Endothelial cell of umbilical vein (primary cell): ENCODE measurements at regions not wholly inside any gene's neighbourhood (a gene's known extent, or its start where the extent isn't known, plus 50 kb on each side); places are given as distances from the start of the nearest gene placed in this dataset.

Source experiments
- BruUV-seq: library from RNA; stranded (reverse); fragments of 400-500 nt; replicated peaks from 2 replicates; lab custom pipeline; 2021; lab: Mats Ljungman, UMichigan
- CTCF ChIA-PET: fragments of 300-600, 350-600 bp; sonication (Branson Sonifier 250); formaldehyde crosslinking; loops from one replicate; lab custom pipeline; 2021; ENCODE audit warnings: antibody characterized with exemption, inconsistent platforms; lab: Charles Lee
- POLR2A ChIA-PET: fragments of 300-600, 350-600 bp; sonication (Branson Sonifier 250); formaldehyde crosslinking; loops from one replicate; lab custom pipeline; 2021; ENCODE audit warnings: antibody characterized with exemption, inconsistent platforms; lab: Charles Lee
- DNase-seq: peaks from one replicate; pipeline ENCODE4 v3.0.0-alpha.2; 2011; ENCODE audit warnings: low read depth, low spot score
- FAIRE-seq: peaks from 2 replicates; lab custom pipeline; 2011; peaks lifted over from hg19 to GRCh38; lab: Jason Lieb, UNC
- H2AFZ ChIP-seq: 2 replicates; pipeline ENCODE4 v1.6.0; 2012; ENCODE audit warnings: low read depth, low read length, control low read depth, inconsistent platforms
- H3K27ac ChIP-seq: 2 replicates; pipeline ENCODE4 v1.5.1; 2011; ENCODE audit warnings: low read depth, mild to moderate bottlenecking, control low read depth, low read length, moderate library complexity; ENCODE audit not compliant: insufficient read depth
- H3K27me3 ChIP-seq, 2 experiments: 2 replicates each; pipeline versions ENCODE4 v1.6.0 to v1.6.1; 2011; ENCODE audit warnings: low read length in 2 of 2, mixed read lengths in 1 of 2; ENCODE audit not compliant: control insufficient read depth in 2 of 2, insufficient read depth in 2 of 2
- H3K36me3 ChIP-seq, 2 experiments: 2 replicates in 1 of 2; 3 replicates in 1 of 2; pipeline ENCODE4 v1.5.1; 2011; ENCODE audit warnings: low read length in 2 of 2, mild to moderate bottlenecking in 1 of 2, moderate library complexity in 1 of 2; ENCODE audit not compliant: control insufficient read depth in 2 of 2, insufficient read depth in 2 of 2; ENCODE audit errors: extremely low read depth in 1 of 2
- H3K4me1 ChIP-seq: 3 replicates; pipeline ENCODE4 v1.5.1; 2011; ENCODE audit warnings: mild to moderate bottlenecking, low read length; ENCODE audit not compliant: control insufficient read depth, insufficient read depth; ENCODE audit errors: extremely low read depth
- H3K4me2 ChIP-seq: 2 replicates; pipeline ENCODE4 v1.6.1; 2011; ENCODE audit warnings: low read length, control low read depth, mixed read lengths; ENCODE audit not compliant: insufficient read depth
- H3K4me3 ChIP-seq, 3 experiments: fragments of 200-600 bp in 1 of 3; sonication (generic), shearing (Covaris generic) in 1 of 3; replicated peaks in 1 of 3; 2 replicates each; pipeline ENCODE4 v1.5.1; 2011 to 2016; ENCODE audit warnings: control low read depth in 3 of 3, low read length in 3 of 3, mild to moderate bottlenecking in 2 of 3, inconsistent platforms in 1 of 3, low read depth in 1 of 3, moderate library complexity in 1 of 3; ENCODE audit not compliant: insufficient read depth in 1 of 3
- H3K79me2 ChIP-seq: 2 replicates; pipeline ENCODE4 v1.6.0; 2012; ENCODE audit warnings: low read length, inconsistent platforms; ENCODE audit not compliant: control insufficient read depth, insufficient read depth
- H3K9ac ChIP-seq: replicated peaks from 2 replicates; pipeline ENCODE3; 2011; ENCODE audit warnings: low read length, control low read depth; ENCODE audit not compliant: insufficient read depth; ENCODE audit errors: extremely low read depth
- H3K9me1 ChIP-seq: replicated peaks from 3 replicates; pipeline ENCODE4 v1.6.0; 2011; ENCODE audit warnings: mild to moderate bottlenecking, low read length; ENCODE audit not compliant: control insufficient read depth, insufficient read depth; ENCODE audit errors: extremely low read depth
- H3K9me3 ChIP-seq: replicated peaks from 2 replicates; pipeline ENCODE4 v1.5.1; 2012; ENCODE audit warnings: low read length, inconsistent platforms; ENCODE audit not compliant: control insufficient read depth, insufficient read depth
- H4K20me1 ChIP-seq: replicated peaks from 2 replicates; pipeline ENCODE3; 2011; ENCODE audit warnings: mild to moderate bottlenecking, low read length; ENCODE audit not compliant: control insufficient read depth, insufficient read depth; ENCODE audit errors: extremely low read depth
- CTCF ChIP-seq, 2 donors: IDR thresholded peaks; 1 replicate in 1 of 2; 2 replicates in 1 of 2; pipeline ENCODE4 v1.5.1; 2011; ENCODE audit warnings: low read length in 2 of 2, mild to moderate bottlenecking in 2 of 2, moderate library complexity in 2 of 2, control low read depth in 1 of 2, inconsistent platforms in 1 of 2, low read depth in 1 of 2; ENCODE audit not compliant: insufficient read depth in 1 of 2; ENCODE audit errors: extremely low read depth in 1 of 2
- EZH2 ChIP-seq: IDR thresholded peaks from 2 replicates; pipeline ENCODE4 v1.6.1; 2012; ENCODE audit warnings: borderline replicate concordance, low read depth, mild to moderate bottlenecking, moderate library complexity, low read length, inconsistent platforms; ENCODE audit not compliant: severe bottlenecking
- FOS ChIP-seq: IDR thresholded peaks from 2 replicates; pipeline ENCODE4 v1.6.1; 2011; ENCODE audit warnings: mild to moderate bottlenecking, low read length, moderate library complexity, borderline replicate concordance; ENCODE audit not compliant: insufficient read depth
- GATA2 ChIP-seq: IDR thresholded peaks from 2 replicates; pipeline ENCODE4 v1.7.0; 2011; ENCODE audit warnings: low read depth, mild to moderate bottlenecking, moderate library complexity, mixed read lengths, low read length; ENCODE audit not compliant: insufficient read length, insufficient read depth
- JUN ChIP-seq: IDR thresholded peaks from 2 replicates; pipeline ENCODE4 v1.6.1; 2011; ENCODE audit warnings: borderline replicate concordance, low read depth; ENCODE audit not compliant: insufficient read length, insufficient read depth
- MYC ChIP-seq: IDR thresholded peaks from one replicate; pipeline ENCODE4 v1.6.1; 2011; ENCODE audit warnings: mild to moderate bottlenecking, low read depth, low read length
- POLR2A ChIP-seq: IDR thresholded peaks from 2 replicates; pipeline ENCODE4 v1.6.1; 2012; ENCODE audit warnings: low read depth, mild to moderate bottlenecking, control low read depth, low read length
- POLR2AphosphoS5 ChIP-seq: IDR thresholded peaks from 2 replicates; pipeline ENCODE4 v1.6.1; 2012; ENCODE audit warnings: low read depth, mild to moderate bottlenecking, control low read depth, low read length, moderate library complexity; ENCODE audit not compliant: insufficient read depth
- dilution Hi-C: fragments of 300-500 bp; cut with MboI; formaldehyde crosslinking; loops from one replicate; pipeline ENCODE4 v1.15.0; 2019; ENCODE audit warnings: low sequenced_read_pairs; ENCODE audit not compliant: extremely low pct_ligation_motif_present
- intact Hi-C: fragments of 100-400 bp; cut with micrococcal nuclease; formaldehyde crosslinking; loops from one replicate; pipeline ENCODE4 v1.10.0; 2022
- TF ChIP-seq, protein P1 (sequence below): IDR thresholded peaks from 2 replicates; pipeline ENCODE4 v1.6.1; 2011; ENCODE audit not compliant: insufficient read depth, insufficient read length

DNA sequence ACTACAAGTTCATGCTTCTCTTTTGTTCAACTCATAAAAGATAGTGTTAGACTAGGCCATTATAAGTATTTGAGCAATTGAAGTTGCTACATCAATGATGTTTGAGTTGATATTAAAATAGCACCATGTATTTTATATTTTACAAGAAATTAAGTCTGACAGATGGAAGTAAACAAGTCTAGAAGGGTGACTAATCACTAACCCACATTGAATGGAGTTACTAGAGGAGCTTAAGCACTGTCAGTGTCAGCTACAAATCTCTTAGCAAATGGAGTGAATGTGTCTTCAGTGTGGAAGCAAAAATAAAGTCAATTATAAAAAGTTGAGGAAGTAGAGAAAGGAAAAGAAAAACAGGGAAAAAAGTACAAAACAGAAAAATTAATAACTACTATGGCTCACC lies 592.5 kb downstream of the PCDH18 start:
- TF ChIP-seq POLR2AphosphoS5 (no peak), GATA2 (no peak), EZH2 (no peak), MYC (no peak), JUN (no peak), POLR2A (no peak), FOS (no peak), CTCF (IDR thresholded peaks at IDR 0.05; ENCODE audit: extremely low read depth in 1 of 2, insufficient read depth in 1 of 2, low read depth in 1 of 2, low read length in 2 of 2) (no peak)
- TF ChIP-seq, protein P1, sequence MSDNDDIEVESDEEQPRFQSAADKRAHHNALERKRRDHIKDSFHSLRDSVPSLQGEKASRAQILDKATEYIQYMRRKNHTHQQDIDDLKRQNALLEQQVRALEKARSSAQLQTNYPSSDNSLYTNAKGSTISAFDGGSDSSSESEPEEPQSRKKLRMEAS, result no peak
- Histone ChIP-seq H3K4me2 (no peak overlapping the region), H3K27me3 (no peaks in the 10 kb centered on the region), H3K36me3 (no peaks in the 10 kb centered on the region), H3K4me3 (no peak overlapping the region), H3K9me1 (no peaks in the 10 kb centered on the region), H3K9ac (no peak overlapping the region), H4K20me1 (no peaks in the 10 kb centered on the region), H2AFZ (no peak overlapping the region), H3K4me1 (no peaks in the 10 kb centered on the region), H3K27ac (no peak overlapping the region), H3K9me3 (no peaks in the 10 kb centered on the region), H3K79me2 (no peaks in the 10 kb centered on the region)
- BruUV-seq, result no TSS peak
- dilution Hi-C loops (no loop called here), intact Hi-C loops (no loop called here)
- CTCF ChIA-PET, result no interaction called here
- FAIRE-seq (no peak), DNase-seq (no peak)
- POLR2A ChIA-PET, result no interaction called here
